HG03064 (cell line): ENCODE measurements at regions not wholly inside any gene's neighbourhood (a gene's known extent, or its start where the extent isn't known, plus 50 kb on each side); places are given as distances from the start of the nearest gene placed in this dataset.
"Not testable (repeated sequence)": the region's sequence is repeated elsewhere in the genome, so short reads cannot be mapped to it uniquely, and the experiment has no call there.

ENCODE experiments used
- ATAC-seq: cut with Tn5 transposase; IDR thresholded peaks from one replicate; pipeline ENCODE4 v1.9.1; 2021; ENCODE audit warnings: low read depth; ENCODE audit not compliant: unreplicated experiment

DNA sequence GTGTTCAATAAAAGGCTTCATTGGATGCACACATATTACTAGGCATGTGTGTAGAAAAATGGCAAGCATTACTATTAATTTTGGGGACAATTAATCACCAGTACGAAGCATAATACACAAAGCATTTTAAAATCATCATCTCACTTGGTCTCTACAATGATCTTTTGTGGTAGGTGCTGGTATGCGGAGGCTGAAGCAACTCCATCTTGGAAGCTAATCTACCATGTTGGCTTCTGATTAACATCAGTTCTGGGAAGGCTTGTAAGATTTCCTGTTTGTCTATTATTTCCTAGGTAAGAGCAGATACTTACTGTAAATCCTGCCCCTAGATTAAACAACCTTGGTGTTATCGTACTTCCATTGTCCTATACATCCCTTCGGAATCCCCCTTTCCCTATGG lies 121.7 kb upstream of the RUNX1 start:
- ATAC-seq, result no peak

DNA sequence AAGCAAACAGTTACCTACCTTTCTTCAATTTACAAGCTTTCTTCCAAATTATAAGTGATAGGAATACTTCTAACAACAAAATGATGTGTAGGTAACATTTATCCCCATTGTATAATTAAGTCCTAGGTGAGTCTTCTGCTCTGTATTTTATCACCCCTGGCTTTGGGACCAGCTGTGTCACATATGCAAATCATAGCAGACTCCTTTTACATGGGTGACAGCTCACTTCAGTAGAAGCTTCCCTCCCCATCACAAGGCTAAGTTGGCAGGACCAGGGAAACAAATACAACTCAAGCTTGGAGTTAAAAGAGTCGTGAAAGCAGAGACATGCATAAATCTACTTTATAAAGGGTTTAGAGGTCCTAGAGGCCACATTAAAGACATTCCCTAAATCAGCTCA lies 121.1 kb upstream of the RUNX1 start:
- ATAC-seq, result no peak

DNA sequence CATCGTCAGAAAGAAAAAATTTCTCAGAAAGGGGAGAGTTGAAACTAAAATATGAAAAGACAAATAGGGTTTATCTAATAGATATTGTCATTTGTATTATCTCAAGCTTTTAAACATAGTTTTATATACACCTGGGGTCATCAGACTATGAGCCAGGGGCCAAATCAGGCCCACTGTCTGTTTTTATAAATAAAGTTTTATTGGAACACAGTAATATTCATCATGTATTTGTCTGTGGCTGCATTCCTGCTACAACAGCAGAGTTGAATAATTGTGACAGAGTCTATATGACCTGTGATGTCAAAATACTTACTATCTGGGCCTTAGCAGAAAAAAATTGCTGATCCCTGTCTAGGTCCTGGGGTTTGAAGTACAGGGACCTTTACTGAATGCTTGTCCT lies 120.5 kb upstream of the RUNX1 start:
- no peak for ATAC-seq

DNA sequence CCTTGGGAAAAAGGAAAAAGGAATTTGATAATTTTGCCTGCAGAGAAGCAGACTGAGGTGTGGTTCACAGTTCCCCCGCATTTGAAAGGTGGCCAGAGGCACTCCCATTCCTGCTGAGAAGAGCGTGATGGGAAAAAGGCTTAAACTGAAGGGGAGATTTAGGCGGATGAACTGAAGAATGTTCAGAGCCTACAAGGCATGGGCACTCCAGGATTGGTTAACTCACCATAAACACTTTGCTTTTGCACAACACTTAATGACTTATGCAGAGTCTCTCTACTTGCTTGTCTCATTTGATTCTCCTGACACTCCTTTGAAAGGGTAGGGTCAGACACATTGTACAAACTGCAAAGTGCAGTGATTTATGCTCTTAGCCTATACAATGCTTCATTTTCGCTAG lies 119.6 kb upstream of the RUNX1 start:
- ATAC-seq, result no peak

DNA sequence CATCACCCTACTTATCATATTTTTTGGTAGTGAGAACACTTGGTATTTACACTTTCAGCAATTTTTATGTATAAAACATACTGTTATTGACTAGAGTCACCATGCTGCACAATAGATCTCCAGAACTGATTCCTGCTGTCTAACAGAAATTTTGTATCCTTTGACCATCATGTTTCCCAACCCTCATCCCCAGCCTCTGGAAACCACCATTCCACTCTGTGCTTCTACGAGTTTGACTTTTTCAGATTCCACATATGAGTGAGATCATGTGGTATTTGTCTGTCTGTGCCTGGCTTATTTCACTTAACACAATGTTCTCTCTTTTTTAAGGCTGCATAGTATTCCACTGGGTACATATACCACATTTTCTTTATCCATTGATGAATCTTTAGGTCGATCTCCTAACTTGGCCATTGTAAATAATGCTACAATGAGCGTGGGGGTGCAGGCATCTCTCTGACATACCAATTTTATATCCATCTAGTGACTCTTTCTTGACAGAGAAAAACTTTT lies 115.9 kb upstream of the RUNX1 start:
- no peak for ATAC-seq

DNA sequence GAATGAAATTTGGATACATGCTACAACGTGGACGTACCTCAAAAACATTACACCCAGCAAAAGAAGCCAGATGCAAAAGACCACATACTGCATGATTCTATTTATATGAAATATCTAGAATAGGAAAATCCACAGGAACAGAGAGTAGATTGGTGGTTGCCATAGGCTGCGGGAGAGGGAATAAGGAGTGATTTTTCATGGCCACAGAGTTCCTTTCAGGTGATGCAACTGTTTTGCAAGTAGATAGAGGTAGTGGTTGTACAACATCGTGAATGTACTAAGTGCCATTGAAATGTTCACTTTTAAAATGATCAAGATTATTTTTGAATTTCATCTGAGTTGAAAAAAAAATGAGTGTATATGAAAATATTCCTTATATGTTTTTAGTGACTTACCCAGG lies 115.3 kb upstream of the RUNX1 start:
- ATAC-seq, result no peak

DNA sequence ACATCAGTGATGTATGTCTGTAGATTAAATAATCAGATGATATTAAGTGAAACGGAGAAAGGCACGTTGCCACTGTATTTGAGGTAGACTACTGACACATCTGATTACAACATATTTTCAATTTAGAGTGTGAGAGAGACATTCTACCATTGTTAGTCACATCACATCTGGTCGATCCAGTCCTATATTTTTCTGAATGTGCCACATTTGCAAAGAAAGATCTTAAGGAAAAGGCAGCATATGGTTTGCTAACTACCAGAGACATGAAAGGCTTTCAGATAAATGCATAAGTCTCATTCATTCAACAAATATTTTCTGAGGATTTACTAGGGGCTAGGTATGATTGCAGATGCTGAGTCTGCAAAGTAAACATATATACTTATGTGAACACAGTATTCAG lies 114.3 kb upstream of the RUNX1 start:
- no peak for ATAC-seq

DNA sequence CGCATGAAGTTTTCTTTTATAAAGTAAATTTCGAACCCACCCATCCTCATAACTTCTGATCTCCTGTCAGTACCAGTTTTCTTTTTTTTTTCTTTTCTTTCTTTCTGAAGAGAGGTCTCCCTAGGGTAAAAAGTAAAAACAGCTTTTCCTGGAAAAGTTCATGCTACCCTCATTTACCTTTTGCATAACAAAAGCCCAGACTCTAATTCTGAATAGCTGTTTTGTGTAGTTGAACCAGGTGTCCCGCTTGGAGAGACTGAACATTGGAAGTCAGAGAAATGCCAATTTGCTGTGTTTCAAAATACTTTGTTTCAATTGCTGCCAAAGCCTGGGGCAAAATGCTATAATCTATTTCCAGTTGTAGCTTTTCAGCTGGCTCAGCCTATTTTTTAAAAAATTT lies 113.7 kb upstream of the RUNX1 start:
- ATAC-seq, result no peak

DNA sequence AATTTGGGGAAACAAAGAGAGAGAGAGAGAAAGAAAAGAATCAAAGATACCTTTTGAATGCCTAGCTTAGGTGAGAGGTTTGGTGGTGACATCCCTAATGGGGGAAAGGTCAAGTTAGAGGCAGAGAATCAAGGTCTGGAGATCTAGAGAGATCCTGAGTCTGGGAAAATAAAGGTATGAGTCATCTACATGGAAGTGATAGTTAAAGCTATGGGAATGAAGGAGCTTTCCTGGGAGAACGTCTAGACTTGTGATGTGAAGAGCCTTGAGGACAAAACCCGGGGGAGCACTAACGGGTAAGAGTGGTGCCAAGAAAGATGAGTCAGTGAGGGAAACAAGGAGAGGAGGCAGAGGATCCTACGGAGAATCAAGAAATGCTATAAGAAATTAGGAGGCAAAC lies 110.8 kb upstream of the RUNX1 start:
- no peak for ATAC-seq

DNA sequence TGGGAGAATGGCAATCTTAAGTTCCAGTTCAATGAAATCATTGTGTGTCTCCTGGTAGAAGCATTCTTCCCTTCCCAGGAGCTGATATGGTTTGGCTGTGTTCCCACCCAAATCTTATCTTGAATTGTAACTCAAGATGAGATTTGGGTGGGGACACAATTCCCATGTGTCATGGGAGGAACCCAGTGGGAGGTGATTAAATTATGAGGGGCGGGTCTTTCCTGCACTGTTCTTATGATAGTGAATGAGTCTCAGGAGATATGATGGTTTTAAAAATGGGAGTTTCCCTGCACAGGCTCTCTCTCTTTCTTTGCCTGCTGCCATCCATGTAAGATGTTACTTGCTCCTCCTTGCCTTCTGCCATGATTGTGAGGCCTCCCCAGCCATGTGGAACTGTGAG lies 108.3 kb upstream of the RUNX1 start:
- ATAC-seq, result not testable (repeated sequence)

DNA sequence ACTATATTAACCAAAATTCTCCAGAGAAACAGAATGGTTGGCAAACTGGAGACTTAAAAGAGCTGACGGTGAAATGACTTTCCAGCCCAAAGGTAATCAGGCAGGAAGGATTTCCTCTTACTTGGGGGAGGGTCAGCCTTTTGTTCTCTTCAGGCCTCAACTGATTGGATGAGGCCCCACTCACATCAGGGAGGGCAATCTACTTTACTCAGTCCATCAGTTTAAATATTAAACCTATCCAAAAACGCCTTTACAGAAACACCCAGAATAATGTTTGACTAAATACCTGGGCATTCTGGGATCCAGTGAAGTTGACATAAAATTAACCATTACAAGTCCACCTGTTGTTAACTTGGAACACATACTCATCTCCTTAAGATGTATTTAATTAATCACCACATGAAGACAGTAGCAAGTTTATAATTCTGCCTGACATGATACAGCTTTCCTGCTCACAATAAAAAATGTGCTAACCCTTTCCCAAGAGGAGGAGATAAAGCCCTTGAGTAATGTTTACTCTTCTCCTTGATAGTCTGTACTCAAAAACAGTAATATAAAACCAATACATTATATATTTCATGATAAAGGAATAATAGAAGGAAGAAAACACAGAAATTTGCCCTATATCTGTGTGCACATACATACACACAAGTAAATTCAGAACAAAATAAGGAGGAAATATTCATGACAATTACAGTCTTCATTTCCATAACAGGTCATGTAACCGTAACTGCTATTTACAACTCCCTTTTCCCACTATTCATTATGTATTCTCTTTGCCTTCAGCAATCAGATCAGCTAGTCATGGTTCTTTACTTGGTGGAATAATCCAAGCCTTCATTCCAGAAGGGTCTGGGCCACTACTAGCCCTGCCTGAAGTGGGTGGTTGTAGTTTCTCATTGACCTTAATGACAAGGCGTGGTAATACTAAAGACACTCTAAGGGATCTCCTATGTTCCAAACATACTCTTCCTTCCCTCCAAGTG lies 107.5 kb upstream of the RUNX1 start:
- no peak for ATAC-seq

DNA sequence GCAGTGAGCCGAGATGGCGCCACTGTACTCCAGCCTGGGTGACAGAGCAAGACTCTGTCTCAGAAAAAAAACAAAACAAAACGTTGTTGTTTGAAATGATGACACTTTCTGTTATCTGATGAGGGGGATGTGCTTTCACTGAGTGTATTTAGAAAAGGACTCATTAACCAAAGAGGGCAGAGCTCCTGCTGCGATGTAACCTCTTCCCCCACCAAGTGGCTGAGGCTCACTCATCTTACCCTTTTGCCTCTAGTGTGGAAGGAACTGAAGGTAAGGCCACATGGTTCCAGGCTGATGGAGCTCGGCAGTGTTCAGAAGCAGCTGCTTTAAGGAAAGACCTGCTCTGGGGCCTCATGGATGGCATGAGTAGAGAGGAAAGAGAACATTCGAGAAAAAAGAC lies 105.7 kb upstream of the RUNX1 start:
- no peak for ATAC-seq

DNA sequence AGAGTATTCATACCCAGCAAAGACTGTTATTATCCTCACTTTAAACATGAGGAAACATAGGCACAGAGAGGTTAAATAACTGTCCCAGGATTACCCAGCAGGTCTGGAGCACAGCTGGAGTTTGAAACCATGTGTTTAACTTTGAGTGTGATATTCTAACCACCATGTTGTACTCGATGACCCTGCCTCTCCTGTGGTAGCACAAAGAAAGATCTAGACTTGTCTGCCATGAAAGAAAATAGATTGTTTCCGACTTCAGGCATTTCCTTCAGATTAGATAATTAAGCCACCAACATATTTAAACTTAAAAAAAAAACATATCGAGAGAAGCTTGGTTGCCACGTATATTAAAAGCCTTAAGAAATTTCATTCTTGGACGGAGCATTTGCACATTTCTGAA lies 104.6 kb upstream of the RUNX1 start:
- ATAC-seq, result no peak

DNA sequence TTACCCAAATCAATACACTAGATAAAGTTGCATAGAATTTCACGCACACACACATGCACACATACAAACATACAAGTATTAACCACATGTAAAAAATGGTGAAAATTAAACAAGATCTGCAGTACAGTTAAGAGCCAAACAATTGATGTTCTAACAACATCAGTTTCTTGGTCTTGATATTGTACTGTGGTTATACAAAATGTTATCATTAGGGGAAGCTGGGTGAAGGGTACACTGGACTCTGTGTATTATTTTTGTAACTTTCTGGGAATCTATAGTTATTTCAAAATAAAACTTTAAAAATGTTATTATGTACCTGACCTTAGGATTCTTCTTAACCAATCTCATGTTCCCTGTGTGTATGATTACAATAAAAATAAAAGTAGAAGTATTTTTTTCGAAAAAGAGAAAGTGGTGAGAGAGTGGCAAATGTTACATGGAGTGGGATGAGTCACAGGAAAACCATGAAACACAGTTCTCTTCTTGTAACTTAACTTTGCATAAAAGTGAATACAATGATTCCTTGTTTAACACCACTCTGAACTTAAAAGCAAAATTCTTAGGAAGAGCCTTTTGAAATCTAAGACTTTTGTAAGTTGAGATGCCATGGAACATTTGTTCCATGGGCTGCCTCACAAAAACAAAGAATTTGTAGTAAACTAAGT lies 101.6 kb upstream of the RUNX1 start:
- no peak for ATAC-seq

DNA sequence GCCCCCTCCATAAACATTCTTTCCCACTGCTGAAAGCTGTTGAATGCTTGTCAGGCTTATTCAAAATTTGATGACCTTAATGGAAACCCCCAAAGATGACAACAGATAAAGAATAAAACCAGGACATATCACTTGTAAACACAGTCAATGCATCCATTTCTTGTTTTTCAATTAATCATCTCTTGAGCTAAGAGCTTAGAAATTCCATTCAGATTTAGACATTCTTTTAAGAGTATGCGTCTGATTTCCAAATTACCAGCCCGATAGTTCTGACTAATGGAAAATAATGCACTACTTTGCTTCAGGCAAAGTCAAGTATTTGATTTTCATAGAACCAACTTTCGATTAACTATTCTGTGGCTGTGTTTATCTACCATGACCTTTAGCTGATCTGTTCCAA lies 100.6 kb upstream of the RUNX1 start:
- ATAC-seq, result no peak

DNA sequence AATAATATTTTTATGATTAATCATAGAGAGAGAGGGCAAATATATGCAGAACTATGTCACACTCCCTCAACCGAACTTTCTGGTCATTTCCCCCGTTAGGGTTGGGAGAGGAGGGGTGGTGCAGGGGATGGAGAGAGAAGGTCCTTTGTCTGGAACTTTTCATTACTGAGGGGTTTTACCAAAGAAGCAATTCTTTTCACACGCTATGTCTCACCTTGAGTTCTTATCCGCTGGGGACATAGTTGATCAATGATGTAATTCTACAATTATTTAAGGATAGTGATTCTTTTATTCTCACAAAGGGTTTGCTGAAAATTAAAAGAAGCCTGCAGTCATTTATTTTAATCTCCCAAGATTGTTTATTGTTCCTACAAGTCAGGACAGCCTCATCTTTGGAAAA lies 98.3 kb upstream of the RUNX1 start:
- no peak for ATAC-seq

DNA sequence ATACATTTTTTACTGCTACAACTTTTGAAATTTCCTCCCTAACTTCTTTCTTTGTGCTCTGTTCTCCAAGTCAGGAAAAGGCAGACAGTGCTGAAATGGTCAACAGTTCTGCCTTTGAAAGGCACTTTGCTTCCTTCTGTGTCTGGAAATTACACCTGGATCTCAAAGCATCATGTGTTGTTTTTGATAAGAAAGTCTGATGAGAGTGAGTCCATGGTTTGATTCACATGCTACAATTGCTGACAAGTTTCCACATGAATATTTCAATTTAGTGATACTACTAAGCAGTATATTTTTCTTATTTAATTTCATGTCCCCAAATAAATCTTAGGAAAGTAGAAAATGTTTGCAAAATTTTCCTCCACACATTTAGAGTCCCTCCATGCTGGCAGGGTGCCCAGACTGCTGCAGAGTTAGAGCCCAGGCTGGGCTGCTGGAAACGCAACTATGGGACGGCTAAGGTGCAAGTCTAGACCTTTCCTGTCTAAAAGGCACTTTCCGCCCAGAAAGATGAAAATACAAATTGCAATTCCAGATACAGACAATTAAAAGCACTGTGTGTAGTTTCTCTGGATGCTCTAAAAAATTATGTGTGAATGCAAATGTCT lies 96.6 kb upstream of the RUNX1 start:
- ATAC-seq, result no peak

DNA sequence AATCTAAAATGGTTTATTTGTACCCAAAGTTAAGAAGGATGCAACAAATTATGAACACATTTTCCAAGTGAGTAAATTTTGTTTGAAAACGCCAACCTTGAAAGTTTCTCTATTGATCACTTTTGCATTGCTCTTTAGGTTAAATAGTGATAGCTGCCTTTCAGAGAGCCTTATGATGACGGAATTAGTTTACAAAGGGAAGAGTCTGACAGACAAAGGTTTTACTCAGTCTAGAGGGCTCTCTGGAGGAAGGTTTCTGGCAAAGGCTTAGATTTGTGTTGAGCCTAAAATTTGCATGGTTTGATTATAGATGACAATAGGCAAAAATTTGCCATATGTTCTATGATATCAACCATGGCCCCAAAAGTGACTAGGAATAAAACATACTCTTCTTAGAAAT lies 95.9 kb upstream of the RUNX1 start:
- ATAC-seq, result no peak

DNA sequence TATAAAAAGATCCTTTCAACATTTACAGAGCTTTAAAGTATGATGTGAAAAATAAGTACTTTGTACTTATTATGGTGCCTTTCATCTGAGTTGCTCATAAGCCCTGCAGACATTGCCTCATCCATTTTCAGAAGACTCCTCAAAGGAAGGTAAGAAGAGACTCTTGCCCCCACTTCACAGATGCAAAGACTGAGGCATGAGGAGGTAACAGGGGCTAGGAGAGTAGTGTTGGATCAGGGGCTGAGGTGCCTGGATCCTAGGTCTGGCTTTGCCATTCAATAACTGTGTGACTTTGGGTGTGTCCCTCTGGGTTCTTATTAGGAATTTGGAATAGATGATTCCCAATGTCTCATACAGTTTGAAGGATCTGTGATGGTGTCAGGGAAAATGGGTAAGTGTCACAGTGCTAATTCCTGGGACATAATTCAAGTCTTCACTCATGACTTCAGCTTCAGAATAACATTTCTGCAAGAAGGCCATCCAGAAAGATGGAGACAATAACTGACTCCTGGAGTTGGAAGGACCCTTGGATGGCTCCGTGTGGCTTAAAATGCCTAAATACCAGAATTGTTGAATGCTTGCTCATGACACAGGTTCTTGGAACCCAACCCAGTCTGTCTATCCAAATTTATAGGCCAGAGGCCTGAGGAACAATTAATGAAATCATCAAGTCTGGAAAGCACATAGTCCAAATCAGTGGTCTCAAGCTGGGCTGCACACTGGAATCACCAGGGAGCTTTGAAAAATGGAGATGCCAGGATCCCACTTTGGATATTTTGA lies 93.1 kb upstream of the RUNX1 start:
- no peak for ATAC-seq

DNA sequence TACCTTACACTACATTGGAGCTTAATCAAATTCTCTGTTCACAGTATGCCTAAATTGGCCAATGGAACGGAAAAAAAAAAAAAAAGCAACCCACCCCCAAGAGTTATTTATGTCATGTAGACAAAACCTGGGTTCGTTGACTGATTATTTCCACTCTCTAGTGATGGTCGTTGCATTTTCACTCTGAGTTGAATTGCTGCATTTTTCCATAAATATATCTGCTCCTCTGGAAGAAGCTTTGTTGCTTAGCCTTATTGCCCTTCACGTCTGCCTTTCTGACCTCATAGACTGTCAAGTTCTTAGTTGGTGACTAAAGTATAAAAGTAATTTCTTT lies 90.2 kb upstream of the RUNX1 start:
- no peak for ATAC-seq
